ENCODE measurements at regions not wholly inside any gene's neighbourhood (a gene's known extent, or its start where the extent isn't known, plus 50 kb on each side); places are given as distances from the start of the nearest gene placed in this dataset.
"Not testable (repeated sequence)": the region's sequence is repeated elsewhere in the genome, so short reads cannot be mapped to it uniquely, and the experiment has no call there.

GRCh38 chr10:25808372-25808771 is 125.7 kb upstream of the MYO3A start:
- DNase-seq (ENCODE audit: low read depth) = no peak

- DNase-seq (ENCODE audit: low read depth) = no peak
Measured at GRCh38 chr10:25811052-25811685, 122.9 kb upstream of the MYO3A start.

GRCh38 chr10:25813511-25813910 is 120.5 kb upstream of the MYO3A start:
- no peak for DNase-seq (ENCODE audit: low read depth)

GRCh38 chr10:25815236-25815635 is 118.8 kb upstream of the MYO3A start:
- DNase-seq (ENCODE audit: low read depth) = no peak

GRCh38 chr10:25815999-25816768 is 117.8 kb upstream of the MYO3A start:
- no peak for DNase-seq (ENCODE audit: low read depth)

- DNase-seq (ENCODE audit: low read depth) = no peak
Measured at GRCh38 chr10:25817200-25817599, 116.8 kb upstream of the MYO3A start.

- no peak for DNase-seq (ENCODE audit: low read depth)
Measured at GRCh38 chr10:25818751-25819150, 115.3 kb upstream of the MYO3A start.

GRCh38 chr10:25820472-25820871 is 113.6 kb upstream of the MYO3A start:
- DNase-seq (ENCODE audit: low read depth) = no peak

- no peak for DNase-seq (ENCODE audit: low read depth)
Measured at GRCh38 chr10:25820874-25821273, 113.2 kb upstream of the MYO3A start.

GRCh38 chr10:25824050-25824449 is 110.0 kb upstream of the MYO3A start:
- DNase-seq (ENCODE audit: low read depth) = no peak

GRCh38 chr10:25828475-25828874 is 105.6 kb upstream of the MYO3A start:
- DNase-seq (ENCODE audit: low read depth) = no peak

GRCh38 chr10:25831080-25831479 is 102.9 kb upstream of the MYO3A start:
- no peak for DNase-seq (ENCODE audit: low read depth)

GRCh38 chr10:25839683-25840082 is 94.3 kb upstream of the MYO3A start:
- DNase-seq (ENCODE audit: low read depth) = no peak

GRCh38 chr10:25840875-25841274 is 93.2 kb upstream of the MYO3A start:
- DNase-seq (ENCODE audit: low read depth) = not testable (repeated sequence)

- no peak for DNase-seq (ENCODE audit: low read depth)
Measured at GRCh38 chr10:25842146-25842545, 91.9 kb upstream of the MYO3A start.

GRCh38 chr10:25843551-25844170 is 90.4 kb upstream of the MYO3A start:
- DNase-seq (ENCODE audit: low read depth) = no peak

- DNase-seq (ENCODE audit: low read depth) = not testable (repeated sequence)
Measured at GRCh38 chr10:25844716-25845115, 89.3 kb upstream of the MYO3A start.

GRCh38 chr10:25849268-25849667 is 84.8 kb upstream of the MYO3A start:
- no peak for DNase-seq (ENCODE audit: low read depth)

GRCh38 chr10:25849988-25850387 is 84.0 kb upstream of the MYO3A start:
- DNase-seq (ENCODE audit: low read depth) = no peak

GRCh38 chr10:25851548-25851947 is 82.5 kb upstream of the MYO3A start:
- DNase-seq (ENCODE audit: low read depth) = no peak

- DNase-seq (ENCODE audit: low read depth) = no peak
Measured at GRCh38 chr10:25852364-25852941, 81.6 kb upstream of the MYO3A start.

- DNase-seq (ENCODE audit: low read depth) = no peak
Measured at GRCh38 chr10:25858076-25858475, 76.0 kb upstream of the MYO3A start.

- DNase-seq (ENCODE audit: low read depth) = no peak
Measured at GRCh38 chr10:25865267-25865666, 68.8 kb upstream of the MYO3A start.

Measured in stromal cell of bone marrow (primary cell).